ENCODE measurements at regions not wholly inside any gene's neighbourhood (a gene's known extent, or its start where the extent isn't known, plus 50 kb on each side); places are given as distances from the start of the nearest gene placed in this dataset.

- DNase-seq = no peak
Measured at GRCh38 chr11:8800520-8801110, 110.4 kb upstream of the AKIP1 start.

- no peak for DNase-seq
Measured at GRCh38 chr11:8801121-8801520, 109.9 kb upstream of the AKIP1 start.

- no peak for DNase-seq
Measured at GRCh38 chr11:8802251-8802650, 108.7 kb upstream of the AKIP1 start.

GRCh38 chr11:8803973-8804372 is 107.0 kb upstream of the AKIP1 start:
- DNase-seq = no peak

- no peak for DNase-seq
Measured at GRCh38 chr11:8805296-8805695, 105.7 kb upstream of the AKIP1 start.

- DNase-seq = no peak
Measured at GRCh38 chr11:8806974-8807373, 104.0 kb upstream of the AKIP1 start.

- peak; percentile 59 for DNase-seq
Measured at GRCh38 chr11:8807544-8808225, 103.3 kb upstream of the AKIP1 start.

- no peak for DNase-seq
Measured at GRCh38 chr11:8808226-8808585, 102.8 kb upstream of the AKIP1 start.

GRCh38 chr11:8809241-8809938 is 101.6 kb upstream of the AKIP1 start:
- no peak for DNase-seq

GRCh38 chr11:8809939-8810539 is 101.0 kb upstream of the AKIP1 start:
- DNase-seq = no peak

GRCh38 chr11:8810540-8811301 is 100.3 kb upstream of the AKIP1 start:
- peak; percentile 92 for DNase-seq

GRCh38 chr11:8811571-8811970 is 99.4 kb upstream of the AKIP1 start:
- DNase-seq = no peak

- peak; percentile 39 for DNase-seq
Measured at GRCh38 chr11:8812438-8812837, 98.6 kb upstream of the AKIP1 start.

- DNase-seq = peak; percentile 86
Measured at GRCh38 chr11:8813658-8814057, 97.3 kb upstream of the AKIP1 start.

GRCh38 chr11:8814209-8814922 is 96.6 kb upstream of the AKIP1 start:
- no peak for DNase-seq

- peak; percentile 73 for DNase-seq
Measured at GRCh38 chr11:8814923-8815240, 96.1 kb upstream of the AKIP1 start.

GRCh38 chr11:8818421-8818820 is 92.6 kb upstream of the AKIP1 start:
- no peak for DNase-seq

GRCh38 chr11:8820401-8820800 is 90.6 kb upstream of the AKIP1 start:
- DNase-seq = no peak

- no peak for DNase-seq
Measured at GRCh38 chr11:8822469-8822868, 88.5 kb upstream of the AKIP1 start.

GRCh38 chr11:8823174-8823742 is 87.7 kb upstream of the AKIP1 start:
- DNase-seq = no peak

- DNase-seq = no peak
Measured at GRCh38 chr11:8826139-8826786, 84.7 kb upstream of the AKIP1 start.
